Fibroblast of lung (primary cell): ENCODE measurements at regions not wholly inside any gene's neighbourhood (a gene's known extent, or its start where the extent isn't known, plus 50 kb on each side); places are given as distances from the start of the nearest gene placed in this dataset.

Source experiments
- DNase-seq, 2 donors: peaks; one replicate each; pipeline versions ENCODE4 v3.0.0 to v3.0.0-alpha.2; 2010; ENCODE audit warnings: low read depth in 2 of 2
- H2AFZ ChIP-seq: 2 replicates; pipeline ENCODE4 v1.5.1; 2012; ENCODE audit warnings: low read length, control low read depth, inconsistent platforms
- H3K27ac ChIP-seq: 2 replicates; pipeline ENCODE4 v1.5.1; 2011; ENCODE audit warnings: low read length, control low read depth; ENCODE audit not compliant: insufficient read depth
- H3K27me3 ChIP-seq: 2 replicates; pipeline ENCODE4 v1.5.1; 2011; ENCODE audit warnings: mild to moderate bottlenecking, low read length; ENCODE audit not compliant: control insufficient read depth, insufficient read depth
- H3K36me3 ChIP-seq: 2 replicates; pipeline ENCODE4 v1.5.1; 2011; ENCODE audit warnings: low read length; ENCODE audit not compliant: control insufficient read depth, insufficient read depth
- H3K4me1 ChIP-seq: 2 replicates; pipeline ENCODE4 v1.5.1; 2011; ENCODE audit warnings: low read length; ENCODE audit not compliant: control insufficient read depth, insufficient read depth; ENCODE audit errors: extremely low read depth
- H3K4me2 ChIP-seq: 2 replicates; pipeline ENCODE4 v1.5.1; 2011; ENCODE audit warnings: low read length, control low read depth; ENCODE audit not compliant: insufficient read depth; ENCODE audit errors: extremely low read depth
- H3K4me3 ChIP-seq, 4 experiments: fragments of 200-600 bp in 1 of 4; sonication (generic) in 1 of 4; replicated peaks in 1 of 4; 2 replicates each; pipeline ENCODE4 v1.5.1; 2011 to 2016; ENCODE audit warnings: low read length in 4 of 4, low read depth in 3 of 4, mild to moderate bottlenecking in 3 of 4, control low read depth in 2 of 4, inconsistent platforms in 1 of 4, mixed read lengths in 1 of 4; ENCODE audit not compliant: insufficient read depth in 1 of 4; ENCODE audit errors: control extremely low read depth in 1 of 4
- H3K79me2 ChIP-seq: 2 replicates; pipeline ENCODE4 v1.5.1; 2012; ENCODE audit warnings: mild to moderate bottlenecking, low read length, inconsistent platforms; ENCODE audit not compliant: control insufficient read depth, insufficient read depth
- H3K9ac ChIP-seq: 2 replicates; pipeline ENCODE4 v1.5.1; 2011; ENCODE audit warnings: mild to moderate bottlenecking, low read length, control low read depth; ENCODE audit not compliant: insufficient read depth
- H3K9me3 ChIP-seq: 2 replicates; pipeline ENCODE4 v1.5.1; 2012; ENCODE audit warnings: low read depth, low read length; ENCODE audit not compliant: control insufficient read depth, insufficient read depth
- H4K20me1 ChIP-seq: 2 replicates; pipeline ENCODE4 v1.5.1; 2011; ENCODE audit warnings: low read length; ENCODE audit not compliant: control insufficient read depth, insufficient read depth; ENCODE audit errors: extremely low read depth
- EZH2 ChIP-seq: IDR thresholded peaks from 2 replicates; pipeline ENCODE4 v1.5.1; 2012; ENCODE audit warnings: low read length, control low read depth, mild to moderate bottlenecking; ENCODE audit errors: missing control alignments
- TF ChIP-seq, protein P1 (sequence below), 2 donors: IDR thresholded peaks in 1 of 2; conservative IDR thresholded peaks in 1 of 2; 1 replicate in 1 of 2; 2 replicates in 1 of 2; pipeline ENCODE4 v1.5.1; 2011 to 2012; ENCODE audit warnings: low read length in 2 of 2, control low read depth in 1 of 2, inconsistent platforms in 1 of 2, low read depth in 1 of 2, mild to moderate bottlenecking in 1 of 2

DNA sequence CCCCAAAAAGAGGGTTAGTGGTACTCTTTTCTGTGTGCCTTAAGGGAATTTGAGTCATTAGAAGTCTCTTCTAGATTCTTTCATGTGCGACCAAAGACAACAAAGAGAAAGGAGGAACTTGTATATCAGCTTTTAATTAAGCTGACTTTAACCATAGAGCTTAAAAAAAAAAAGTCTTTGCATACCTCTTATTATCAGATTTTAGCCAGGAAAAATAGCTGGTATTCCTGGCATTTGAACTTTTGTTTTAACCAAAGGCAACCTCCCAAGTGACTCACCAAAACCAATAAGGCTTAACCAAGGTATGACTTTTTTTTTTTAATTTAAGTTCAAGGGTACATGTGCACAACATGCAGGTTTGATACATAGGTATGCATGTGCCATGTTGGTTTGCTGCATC, 375.0 kb downstream of the CDC5L start:
- no peaks in the 10 kb centered on the region for H3K27me3 ChIP-seq
- peak in 1 of 2 donors; percentile 67 for DNase-seq
- no peaks in the 10 kb centered on the region for H4K20me1 ChIP-seq
- no peaks in the 10 kb centered on the region for H3K36me3 ChIP-seq
- no peak overlapping the region for H3K9ac ChIP-seq
- no peak for TF ChIP-seq EZH2
- TF ChIP-seq, protein P1, sequence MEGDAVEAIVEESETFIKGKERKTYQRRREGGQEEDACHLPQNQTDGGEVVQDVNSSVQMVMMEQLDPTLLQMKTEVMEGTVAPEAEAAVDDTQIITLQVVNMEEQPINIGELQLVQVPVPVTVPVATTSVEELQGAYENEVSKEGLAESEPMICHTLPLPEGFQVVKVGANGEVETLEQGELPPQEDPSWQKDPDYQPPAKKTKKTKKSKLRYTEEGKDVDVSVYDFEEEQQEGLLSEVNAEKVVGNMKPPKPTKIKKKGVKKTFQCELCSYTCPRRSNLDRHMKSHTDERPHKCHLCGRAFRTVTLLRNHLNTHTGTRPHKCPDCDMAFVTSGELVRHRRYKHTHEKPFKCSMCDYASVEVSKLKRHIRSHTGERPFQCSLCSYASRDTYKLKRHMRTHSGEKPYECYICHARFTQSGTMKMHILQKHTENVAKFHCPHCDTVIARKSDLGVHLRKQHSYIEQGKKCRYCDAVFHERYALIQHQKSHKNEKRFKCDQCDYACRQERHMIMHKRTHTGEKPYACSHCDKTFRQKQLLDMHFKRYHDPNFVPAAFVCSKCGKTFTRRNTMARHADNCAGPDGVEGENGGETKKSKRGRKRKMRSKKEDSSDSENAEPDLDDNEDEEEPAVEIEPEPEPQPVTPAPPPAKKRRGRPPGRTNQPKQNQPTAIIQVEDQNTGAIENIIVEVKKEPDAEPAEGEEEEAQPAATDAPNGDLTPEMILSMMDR (conservative IDR thresholded peaks at IDR 0.05 in 1 of 2, IDR thresholded peaks at IDR 0.05 in 1 of 2; ENCODE audit: low read depth in 1 of 2, low read length in 2 of 2) = no peak
- H3K4me3 ChIP-seq = no peak overlapping the region
- no peaks in the 10 kb centered on the region for H3K79me2 ChIP-seq
- H3K4me1 ChIP-seq = no peaks in the 10 kb centered on the region
- H3K4me2 ChIP-seq = no peak overlapping the region
- no peak overlapping the region for H2AFZ ChIP-seq
- no peak overlapping the region for H3K27ac ChIP-seq
- no peaks in the 10 kb centered on the region for H3K9me3 ChIP-seq

DNA sequence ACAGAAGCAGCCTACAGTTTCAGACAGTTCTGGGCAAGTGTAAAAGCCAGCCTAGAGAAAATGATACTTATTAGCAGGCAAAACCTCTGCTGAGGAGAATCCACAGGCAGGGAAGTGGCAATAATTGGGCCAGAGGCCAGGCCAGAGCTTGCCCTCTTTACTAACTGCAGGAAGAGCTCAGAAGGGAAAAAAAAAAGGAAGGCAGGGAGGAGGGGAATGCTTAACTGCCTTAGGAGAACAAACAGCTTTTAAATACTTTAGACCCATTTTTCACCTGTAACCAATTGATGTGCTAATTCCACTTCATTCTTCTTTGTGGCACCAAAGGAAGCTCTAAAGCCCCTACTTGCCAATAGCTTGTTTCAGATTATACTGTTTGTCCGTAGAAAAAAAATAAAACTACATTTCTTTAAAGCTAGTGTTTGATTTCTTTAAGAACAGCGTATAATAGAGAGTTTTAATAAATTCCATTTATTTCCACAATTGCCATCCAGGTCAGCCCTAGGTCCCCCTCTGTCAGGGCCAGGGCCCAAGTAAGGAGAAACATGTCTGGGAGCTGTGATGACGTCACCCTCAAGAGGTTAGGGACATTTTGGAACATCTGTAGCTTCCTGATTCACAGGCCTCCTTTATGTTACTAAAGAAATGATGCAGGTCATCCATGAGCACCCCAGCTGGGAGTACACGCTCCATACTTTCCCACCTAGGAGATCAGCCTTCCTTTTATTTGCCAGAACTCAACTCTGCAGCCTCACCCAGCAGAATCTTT, 384.3 kb downstream of the CDC5L start:
- Histone ChIP-seq H3K4me3 (no peak overlapping the region), H3K4me2 (no peak overlapping the region), H3K4me1 (no peaks in the 10 kb centered on the region), H3K27me3 (peaks cover 7% of the 10 kb centered on the region), H2AFZ (no peak overlapping the region), H4K20me1 (no peaks in the 10 kb centered on the region), H3K79me2 (no peaks in the 10 kb centered on the region), H3K36me3 (no peaks in the 10 kb centered on the region), H3K9ac (no peak overlapping the region), H3K9me3 (no peaks in the 10 kb centered on the region), H3K27ac (no peak overlapping the region)
- TF ChIP-seq, protein P1 (conservative IDR thresholded peaks at IDR 0.05 in 1 of 2, IDR thresholded peaks at IDR 0.05 in 1 of 2; ENCODE audit: low read depth in 1 of 2, low read length in 2 of 2) = no peak
- TF ChIP-seq EZH2 = no peak
- peak in 1 of 2 donors; percentile 11 for DNase-seq

DNA sequence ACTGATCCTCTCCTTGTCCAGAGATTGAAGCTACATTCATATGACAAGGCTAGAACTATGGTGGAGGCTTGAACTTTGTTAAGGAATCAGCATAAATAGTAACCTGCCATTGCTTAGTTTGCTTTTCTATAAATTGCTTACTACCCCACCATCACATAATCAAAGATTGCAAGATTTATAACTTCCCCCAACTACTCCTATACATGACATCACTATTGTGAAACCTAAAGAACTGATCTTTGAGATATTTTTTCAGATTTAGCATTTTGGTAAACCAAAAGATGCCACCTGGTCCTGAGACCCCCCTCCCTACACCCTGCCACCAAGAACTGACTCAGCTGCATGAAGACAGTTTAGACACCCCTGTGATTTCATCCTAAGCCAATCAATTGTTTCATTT, 385.3 kb downstream of the CDC5L start:
- Histone ChIP-seq H3K9ac (no peak overlapping the region), H3K4me2 (no peak overlapping the region), H3K27me3 (peaks cover 7% of the 10 kb centered on the region), H3K9me3 (no peaks in the 10 kb centered on the region), H3K4me3 (no peak overlapping the region), H3K27ac (no peak overlapping the region), H3K4me1 (no peaks in the 10 kb centered on the region), H4K20me1 (no peaks in the 10 kb centered on the region), H3K36me3 (no peaks in the 10 kb centered on the region), H2AFZ (no peak overlapping the region), H3K79me2 (no peaks in the 10 kb centered on the region)
- no peak for TF ChIP-seq EZH2
- TF ChIP-seq, protein P1 (conservative IDR thresholded peaks at IDR 0.05 in 1 of 2, IDR thresholded peaks at IDR 0.05 in 1 of 2; ENCODE audit: low read depth in 1 of 2, low read length in 2 of 2) = no peak
- no peak for DNase-seq
